H7 (cell line): ENCODE measurements at regions not wholly inside any gene's neighbourhood (a gene's known extent, or its start where the extent isn't known, plus 50 kb on each side); places are given as distances from the start of the nearest gene placed in this dataset.

Experiments
- DNase-seq: peaks from one replicate; pipeline ENCODE4 v3.0.0; 2012
- H3K27me3 ChIP-seq: 2 replicates; pipeline ENCODE4 v1.6.0; 2011; ENCODE audit warnings: mild to moderate bottlenecking, low read length; ENCODE audit not compliant: control insufficient read depth, insufficient read depth
- H3K36me3 ChIP-seq: replicated peaks from 2 replicates; pipeline ENCODE4 v1.5.1; 2011; ENCODE audit warnings: low read length; ENCODE audit not compliant: control insufficient read depth, insufficient read depth
- H3K4me3 ChIP-seq: 2 replicates; pipeline ENCODE4 v1.5.1; 2011; ENCODE audit warnings: low read depth, mild to moderate bottlenecking, control low read depth, low read length, moderate library complexity; ENCODE audit not compliant: insufficient read depth

DNA sequence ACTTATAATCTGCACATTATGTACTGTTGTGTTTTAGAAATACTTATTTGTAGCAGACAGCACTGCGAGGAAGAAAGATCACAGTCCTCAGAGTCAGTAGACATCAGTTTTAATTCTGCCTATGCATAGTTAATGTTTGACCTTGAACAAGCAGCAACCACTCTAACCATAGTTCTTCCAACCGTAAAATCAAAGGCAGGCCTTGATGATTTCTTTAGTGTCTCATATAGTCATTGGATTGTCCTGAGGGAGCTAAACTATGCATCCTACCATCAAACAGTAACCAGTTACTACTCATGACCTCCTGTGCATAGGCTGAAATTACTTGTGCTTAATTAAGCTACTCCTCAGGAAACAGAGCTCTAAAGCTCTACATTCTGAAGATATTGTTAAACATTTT is 294.8 kb upstream of the STXBP5 start:
- no peaks in the 10 kb centered on the region for H3K27me3 ChIP-seq
- DNase-seq, result no peak
- no peak overlapping the region for H3K4me3 ChIP-seq
- no peaks in the 10 kb centered on the region for H3K36me3 ChIP-seq

- no peak for DNase-seq
- no peak overlapping the region for H3K4me3 ChIP-seq
- no peaks in the 10 kb centered on the region for H3K27me3 ChIP-seq
- no peaks in the 10 kb centered on the region for H3K36me3 ChIP-seq
Observed at GRCh38 chr6:146909886-146910285, 294.3 kb upstream of the STXBP5 start.

- Histone ChIP-seq H3K36me3 (no peaks in the 10 kb centered on the region), H3K4me3 (no peak overlapping the region), H3K27me3 (no peaks in the 10 kb centered on the region)
- DNase-seq, result no peak
Observed at GRCh38 chr6:146910611-146911010, 293.6 kb upstream of the STXBP5 start.

DNA sequence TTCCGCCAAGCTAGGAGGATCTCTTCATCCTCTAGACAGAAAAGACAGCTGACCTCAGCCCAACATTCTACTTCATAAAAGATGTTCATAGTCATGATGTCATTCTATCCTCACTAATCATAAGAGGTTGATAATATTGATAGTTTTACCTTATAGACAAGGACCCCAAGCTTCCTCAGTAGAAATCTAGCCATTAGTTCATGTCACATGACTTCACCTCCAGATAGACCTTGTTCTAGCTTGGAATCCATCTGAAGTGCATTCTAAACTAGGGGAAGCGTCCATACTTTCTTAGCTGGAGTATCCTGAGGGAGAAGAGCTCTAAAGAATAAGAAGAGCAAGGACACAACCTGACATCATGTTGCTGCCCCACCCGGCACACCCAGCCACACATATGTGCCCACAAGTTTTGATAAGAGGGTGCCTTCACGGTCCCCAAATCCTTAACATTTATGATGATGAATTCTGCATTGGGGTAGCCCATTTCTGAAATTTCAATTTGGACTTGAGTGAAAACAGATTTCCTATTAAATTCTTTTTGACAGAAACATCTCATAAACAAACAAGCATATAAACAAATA is 292.5 kb upstream of the STXBP5 start:
- H3K36me3 ChIP-seq, result no peaks in the 10 kb centered on the region
- no peak overlapping the region for H3K4me3 ChIP-seq

DNA sequence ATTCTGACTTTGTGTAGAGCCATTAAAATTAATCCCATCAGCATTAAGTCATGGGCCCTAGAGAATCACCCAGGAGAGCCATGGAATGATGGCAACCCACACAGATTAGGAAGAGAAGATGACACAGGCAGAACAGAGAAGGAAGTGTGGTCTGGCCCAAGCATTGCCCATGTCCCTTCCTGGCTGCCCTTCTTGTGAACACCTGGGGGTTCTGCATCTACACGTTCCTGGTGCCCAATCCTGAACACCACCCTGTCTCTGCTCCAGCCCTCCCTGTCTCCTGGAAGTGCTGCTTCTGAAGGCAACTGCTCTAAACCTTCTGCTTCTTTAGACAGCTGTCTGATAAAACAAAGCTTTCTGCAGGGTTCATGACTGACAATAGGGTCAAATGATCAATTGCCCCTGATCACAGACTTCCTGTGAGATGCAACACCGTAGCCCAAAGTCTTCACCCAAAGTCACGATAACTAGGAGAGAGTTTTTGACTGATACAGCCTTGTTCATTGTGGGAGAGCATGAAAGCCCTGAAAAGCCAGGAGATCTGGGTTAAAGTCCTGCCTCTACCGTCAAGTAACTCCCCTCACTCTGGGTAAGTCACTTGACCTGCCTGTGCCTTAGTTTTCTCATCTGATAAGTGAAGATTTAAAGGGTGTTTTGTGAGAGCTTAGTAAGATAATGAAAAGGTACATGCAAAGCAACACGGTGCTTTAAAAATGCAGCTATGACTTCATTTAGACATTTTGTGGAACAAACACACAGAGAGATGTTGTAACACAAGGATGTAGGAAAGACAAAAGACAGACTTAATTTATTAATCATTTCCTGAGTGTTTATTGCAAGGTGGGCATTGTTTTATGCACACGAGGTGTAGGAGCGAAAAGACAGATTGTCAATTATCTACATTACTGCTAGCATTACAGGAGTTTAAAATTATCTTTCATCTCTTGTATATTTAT is 291.2 kb upstream of the STXBP5 start:
- no peaks in the 10 kb centered on the region for H3K36me3 ChIP-seq
- no peak for DNase-seq
- H3K27me3 ChIP-seq, result no peaks in the 10 kb centered on the region
- no peak overlapping the region for H3K4me3 ChIP-seq

More for the DNA sequence above, 292.5 kb upstream of the STXBP5 start:
- DNase-seq, result no peak
- no peaks in the 10 kb centered on the region for H3K27me3 ChIP-seq

GRCh38 chr6:146913842-146914488 is 290.3 kb upstream of the STXBP5 start:
- peak; percentile 28 for DNase-seq
- Histone ChIP-seq H3K27me3 (no peaks in the 10 kb centered on the region), H3K4me3 (no peak overlapping the region), H3K36me3 (no peaks in the 10 kb centered on the region)

DNA sequence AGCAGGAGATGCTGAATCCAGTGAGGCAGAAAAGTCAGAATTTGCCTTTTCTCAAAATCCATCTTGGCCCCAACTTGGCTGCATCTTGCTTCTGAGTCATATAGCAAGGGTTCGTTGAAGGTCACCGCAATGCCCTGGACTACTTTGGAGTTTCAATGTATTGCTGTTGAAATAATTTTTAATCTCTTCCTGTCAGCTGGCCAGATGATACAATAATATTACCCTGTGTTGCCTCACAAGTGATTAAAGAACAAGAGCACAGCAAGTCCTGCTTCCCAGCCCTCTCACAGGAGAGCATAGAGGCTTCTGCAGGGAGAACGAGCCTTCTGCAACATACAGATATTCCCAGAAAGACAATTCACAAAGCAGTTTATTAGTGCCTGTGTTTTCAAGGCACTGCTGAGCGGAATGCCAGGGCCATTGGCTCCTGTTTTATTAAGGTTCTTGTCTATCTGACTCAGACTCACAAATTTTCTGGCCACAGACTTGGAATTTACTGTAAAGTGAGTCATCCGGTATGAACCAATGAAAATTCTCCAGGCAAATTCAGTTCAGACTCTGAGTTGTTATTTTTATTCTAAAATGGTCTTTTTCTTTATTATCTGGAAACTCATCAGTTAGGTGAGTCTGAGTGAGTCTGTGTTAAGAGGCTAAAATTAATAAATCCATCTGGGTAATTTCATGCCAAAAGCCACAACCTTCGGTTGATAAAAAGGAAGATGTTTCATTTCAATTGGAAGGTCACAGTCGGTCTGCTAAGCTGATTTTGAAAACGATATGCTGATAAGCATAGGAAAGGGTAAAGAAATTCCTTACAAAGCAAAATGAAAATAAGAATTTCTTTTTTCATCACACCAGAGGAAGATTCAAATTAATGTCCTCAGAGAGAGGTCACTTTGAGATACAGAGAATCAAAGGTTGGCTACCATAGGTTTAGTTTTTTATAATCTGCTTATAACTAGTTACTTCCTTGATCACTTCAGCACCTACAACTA is 289.4 kb upstream of the STXBP5 start:
- Histone ChIP-seq H3K27me3 (no peaks in the 10 kb centered on the region), H3K4me3 (no peak overlapping the region), H3K36me3 (no peaks in the 10 kb centered on the region)
- DNase-seq, result no peak

DNA sequence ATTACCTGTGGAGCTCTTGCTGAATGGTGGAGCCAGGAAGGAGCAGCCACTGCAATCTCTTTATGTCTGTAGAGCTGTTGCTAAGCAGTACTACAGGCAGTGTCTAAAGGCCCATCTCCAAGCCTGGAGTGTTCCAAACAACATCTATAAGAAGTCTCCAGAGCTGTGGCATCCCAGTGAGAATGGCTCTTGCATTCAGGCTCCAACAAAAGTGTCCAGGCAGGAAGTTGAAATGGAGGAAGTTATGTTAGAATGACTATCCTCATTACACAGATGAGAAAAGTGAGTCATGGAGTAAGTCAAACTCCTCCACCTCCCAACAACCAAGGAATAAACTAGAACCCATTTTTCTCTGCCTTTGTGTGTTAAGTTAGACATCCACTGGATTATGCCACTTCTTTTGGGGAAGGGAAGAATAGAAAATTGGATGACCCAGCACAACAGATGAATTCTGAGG is 288.5 kb upstream of the STXBP5 start:
- H3K36me3 ChIP-seq, result no peaks in the 10 kb centered on the region
- H3K4me3 ChIP-seq, result no peak overlapping the region
- DNase-seq, result no peak

DNA sequence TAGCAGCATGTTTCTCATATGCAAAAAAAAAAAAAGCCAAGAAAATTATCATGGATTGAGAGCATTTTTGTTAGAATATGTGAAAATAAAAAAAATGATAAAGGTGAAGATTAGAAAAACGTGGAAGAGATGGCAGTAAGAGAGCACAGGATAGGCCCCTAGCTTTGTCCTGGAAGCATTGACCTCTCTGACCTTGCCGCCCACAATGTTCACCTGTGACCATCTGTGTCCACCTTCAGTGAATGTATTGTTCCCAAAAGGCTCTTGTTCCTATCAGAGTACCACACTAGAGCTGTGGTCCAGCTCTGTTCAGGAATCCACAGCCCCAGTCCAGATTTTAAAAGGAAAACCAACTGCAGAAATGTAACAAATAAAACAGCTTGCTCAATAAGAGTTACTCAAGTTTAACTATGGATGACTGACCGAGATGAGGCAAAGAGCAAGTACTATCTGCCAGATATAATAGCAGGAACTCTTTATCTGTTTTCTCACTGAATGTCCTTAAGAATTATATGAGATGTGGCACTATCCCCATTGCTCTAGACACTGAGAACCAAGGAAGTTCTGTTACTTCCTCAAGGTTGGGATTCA is 287.7 kb upstream of the STXBP5 start:
- Histone ChIP-seq H3K4me3 (no peak overlapping the region), H3K27me3 (no peaks in the 10 kb centered on the region), H3K36me3 (no peaks in the 10 kb centered on the region)
- no peak for DNase-seq

More for the DNA sequence above, 288.5 kb upstream of the STXBP5 start:
- H3K27me3 ChIP-seq, result no peaks in the 10 kb centered on the region

- Histone ChIP-seq H3K36me3 (no peaks in the 10 kb centered on the region), H3K4me3 (no peak overlapping the region), H3K27me3 (no peaks in the 10 kb centered on the region)
- no peak for DNase-seq
Observed at GRCh38 chr6:146917182-146917581, 287.0 kb upstream of the STXBP5 start.

DNA sequence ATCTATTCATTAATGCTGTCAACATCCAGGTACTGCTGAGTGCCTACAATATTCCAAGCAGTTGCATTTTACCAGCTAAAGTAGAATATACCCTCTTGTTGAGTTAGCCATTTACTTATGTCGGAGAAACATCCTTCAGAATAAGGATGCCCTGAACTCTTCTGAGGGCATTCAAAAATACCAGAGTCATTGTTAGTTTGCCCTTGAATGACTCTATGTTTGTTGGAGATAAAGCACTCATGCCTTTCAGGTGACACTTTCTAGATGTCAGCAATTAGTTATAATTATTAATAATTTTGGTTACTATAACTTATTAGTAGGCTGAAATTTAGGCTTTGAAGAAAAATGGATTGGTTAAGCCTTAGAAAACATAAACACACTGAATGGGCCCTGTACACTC is 286.2 kb upstream of the STXBP5 start:
- no peak overlapping the region for H3K4me3 ChIP-seq

DNA sequence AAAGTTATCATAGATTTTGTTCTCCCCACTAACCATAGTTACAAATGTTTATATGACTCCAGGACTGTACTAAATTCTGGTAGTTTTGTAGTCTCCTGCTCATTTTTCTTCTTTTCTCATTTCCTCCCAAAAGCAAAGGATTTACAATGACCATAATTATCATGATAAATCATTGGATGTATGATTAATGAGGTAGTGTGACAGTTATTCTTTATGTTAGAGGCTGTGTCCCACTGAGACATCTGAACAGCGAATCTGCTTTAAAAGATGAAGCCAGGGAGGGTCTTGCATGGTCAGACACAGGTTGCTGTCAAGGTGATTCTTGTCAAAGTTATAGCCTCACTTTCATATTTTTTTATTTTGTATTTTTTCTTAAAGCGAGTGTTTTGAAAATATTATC is 285.2 kb upstream of the STXBP5 start:
- Histone ChIP-seq H3K36me3 (no peaks in the 10 kb centered on the region), H3K27me3 (no peaks in the 10 kb centered on the region), H3K4me3 (no peak overlapping the region)
- no peak for DNase-seq

More for the DNA sequence above, 286.2 kb upstream of the STXBP5 start:
- H3K27me3 ChIP-seq, result no peaks in the 10 kb centered on the region
- no peak for DNase-seq
- no peaks in the 10 kb centered on the region for H3K36me3 ChIP-seq

GRCh38 chr6:146923205-146923833 is 280.9 kb upstream of the STXBP5 start:
- DNase-seq, result no peak
- Histone ChIP-seq H3K36me3 (no peaks in the 10 kb centered on the region), H3K4me3 (no peak overlapping the region), H3K27me3 (no peaks in the 10 kb centered on the region)
